D721Med (cell line): ENCODE measurements at regions not wholly inside any gene's neighbourhood (a gene's known extent, or its start where the extent isn't known, plus 50 kb on each side); places are given as distances from the start of the nearest gene placed in this dataset.
"Not testable (repeated sequence)": the region's sequence is repeated elsewhere in the genome, so short reads cannot be mapped to it uniquely, and the experiment has no call there.

Experiments used
- DNase-seq: peaks from one replicate; pipeline ENCODE4 v3.0.0; 2011; ENCODE audit warnings: low spot score; ENCODE audit not compliant: insufficient read length
- FAIRE-seq: peaks from 2 replicates; lab custom pipeline; 2011; peaks lifted over from hg19 to GRCh38; lab: Jason Lieb, UNC
- TF ChIP-seq, protein P1 (sequence below): IDR thresholded peaks from 2 replicates; pipeline ENCODE4 v1.5.1; 2012; ENCODE audit warnings: mild to moderate bottlenecking, control low read depth; ENCODE audit not compliant: insufficient read depth; ENCODE audit errors: missing control alignments

DNA sequence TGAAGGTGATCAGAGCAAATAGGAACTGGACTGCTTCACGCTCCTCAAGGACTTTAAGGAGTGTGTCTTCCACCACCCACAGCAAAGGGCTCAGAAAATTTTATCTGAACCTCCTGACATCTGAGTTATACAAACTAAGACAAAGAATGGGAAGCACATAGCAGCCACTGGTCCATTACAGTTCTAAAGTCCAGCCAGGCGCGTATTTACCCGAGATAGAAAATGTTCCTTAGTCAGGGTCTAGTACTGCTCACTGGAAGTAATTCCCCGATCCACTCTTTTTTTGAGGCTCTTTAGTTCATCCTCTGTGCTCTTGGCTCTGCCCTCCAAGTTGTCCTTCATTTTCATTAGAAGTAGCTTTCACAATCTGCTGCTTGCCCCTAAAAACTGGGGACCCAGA, 88.5 kb upstream of the GOLGA8J start:
- TF ChIP-seq, protein P1, sequence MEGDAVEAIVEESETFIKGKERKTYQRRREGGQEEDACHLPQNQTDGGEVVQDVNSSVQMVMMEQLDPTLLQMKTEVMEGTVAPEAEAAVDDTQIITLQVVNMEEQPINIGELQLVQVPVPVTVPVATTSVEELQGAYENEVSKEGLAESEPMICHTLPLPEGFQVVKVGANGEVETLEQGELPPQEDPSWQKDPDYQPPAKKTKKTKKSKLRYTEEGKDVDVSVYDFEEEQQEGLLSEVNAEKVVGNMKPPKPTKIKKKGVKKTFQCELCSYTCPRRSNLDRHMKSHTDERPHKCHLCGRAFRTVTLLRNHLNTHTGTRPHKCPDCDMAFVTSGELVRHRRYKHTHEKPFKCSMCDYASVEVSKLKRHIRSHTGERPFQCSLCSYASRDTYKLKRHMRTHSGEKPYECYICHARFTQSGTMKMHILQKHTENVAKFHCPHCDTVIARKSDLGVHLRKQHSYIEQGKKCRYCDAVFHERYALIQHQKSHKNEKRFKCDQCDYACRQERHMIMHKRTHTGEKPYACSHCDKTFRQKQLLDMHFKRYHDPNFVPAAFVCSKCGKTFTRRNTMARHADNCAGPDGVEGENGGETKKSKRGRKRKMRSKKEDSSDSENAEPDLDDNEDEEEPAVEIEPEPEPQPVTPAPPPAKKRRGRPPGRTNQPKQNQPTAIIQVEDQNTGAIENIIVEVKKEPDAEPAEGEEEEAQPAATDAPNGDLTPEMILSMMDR = no peak
- no peak for DNase-seq
- no peak for FAIRE-seq

DNA sequence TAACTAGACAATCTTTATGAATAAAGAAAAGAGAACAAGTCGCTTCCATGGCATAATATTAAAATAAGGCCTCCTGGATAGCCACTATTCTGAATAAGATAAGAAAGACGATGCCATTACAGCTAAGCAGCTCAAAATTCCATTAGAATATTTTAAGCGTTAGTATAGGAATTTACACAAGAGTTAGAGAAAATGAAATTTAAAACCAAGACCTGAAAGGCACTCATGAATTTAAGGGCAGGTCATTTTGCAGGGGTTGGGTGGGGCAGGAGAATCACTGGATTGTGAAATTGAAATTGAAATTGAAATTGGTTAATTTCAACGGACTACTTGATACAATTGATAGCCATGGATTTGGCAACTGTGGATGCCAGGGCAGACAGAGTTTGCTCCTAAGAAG, 91.8 kb upstream of the GOLGA8J start:
- no peak for FAIRE-seq
- TF ChIP-seq, protein P1 = no peak
- no peak for DNase-seq

DNA sequence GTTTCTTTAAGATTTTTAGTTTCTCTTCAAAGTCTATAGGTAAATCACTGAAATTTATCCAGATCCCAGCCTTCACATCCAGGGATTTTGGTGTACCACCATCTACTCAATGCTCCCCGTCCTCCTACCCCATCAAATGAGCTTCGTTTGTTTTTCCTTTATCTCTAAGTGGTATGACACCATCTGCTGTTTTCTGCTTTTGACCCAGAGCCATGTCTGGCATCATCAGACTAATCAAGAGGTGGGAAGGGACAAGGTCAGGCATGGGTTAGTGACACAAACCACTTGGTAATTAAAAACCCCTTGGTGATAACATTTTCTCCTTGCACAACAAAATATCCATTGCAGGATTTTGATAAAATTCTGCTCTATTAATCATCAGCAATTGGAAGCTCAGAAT, 92.7 kb upstream of the GOLGA8J start:
- DNase-seq (no peak), FAIRE-seq (peak; percentile 92)
- TF ChIP-seq, protein P1 = no peak

DNA sequence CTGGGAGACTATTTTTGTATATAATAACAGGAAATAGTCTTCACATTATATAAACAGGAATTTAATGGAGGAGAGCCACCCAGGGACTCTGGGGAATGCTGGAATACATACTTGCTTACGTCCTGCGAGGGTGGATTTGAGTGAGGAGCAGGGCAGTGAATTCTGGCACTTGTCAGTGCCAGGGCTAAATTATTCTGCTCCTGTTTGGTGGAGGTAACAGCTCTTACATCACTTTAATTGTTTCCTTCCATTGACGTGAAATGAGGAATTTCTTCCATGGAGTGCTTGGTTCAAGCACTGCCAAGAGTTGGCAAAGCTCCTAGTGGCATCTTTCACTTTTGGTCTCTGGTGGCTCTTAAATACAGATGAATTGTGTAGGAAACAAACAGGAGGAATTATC, 94.1 kb upstream of the GOLGA8J start:
- TF ChIP-seq, protein P1 = no peak
- no peak for FAIRE-seq

DNA sequence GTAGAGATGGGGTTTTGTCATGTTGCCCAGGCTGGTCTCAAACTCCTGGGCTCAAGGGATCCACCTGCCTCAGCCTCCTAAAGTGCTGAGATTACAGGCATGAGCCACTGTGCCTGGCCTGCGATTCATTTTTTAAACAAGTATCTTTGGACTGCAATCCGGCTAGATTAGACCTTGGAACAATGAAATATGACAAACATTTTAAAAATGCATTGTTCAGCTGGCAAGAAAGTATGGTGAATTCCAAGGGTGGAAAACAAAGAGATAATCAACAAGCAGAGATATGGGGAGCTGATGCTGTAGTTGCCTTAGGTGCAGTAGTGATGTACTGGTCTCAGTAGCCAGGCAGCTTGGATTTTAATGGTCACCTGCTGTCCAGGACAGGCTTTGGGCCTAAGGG, 95.8 kb upstream of the GOLGA8J start:
- DNase-seq = no peak
- TF ChIP-seq, protein P1 = no peak
- FAIRE-seq = no peak

More for the DNA sequence above, 94.1 kb upstream of the GOLGA8J start:
- DNase-seq = no peak

DNA sequence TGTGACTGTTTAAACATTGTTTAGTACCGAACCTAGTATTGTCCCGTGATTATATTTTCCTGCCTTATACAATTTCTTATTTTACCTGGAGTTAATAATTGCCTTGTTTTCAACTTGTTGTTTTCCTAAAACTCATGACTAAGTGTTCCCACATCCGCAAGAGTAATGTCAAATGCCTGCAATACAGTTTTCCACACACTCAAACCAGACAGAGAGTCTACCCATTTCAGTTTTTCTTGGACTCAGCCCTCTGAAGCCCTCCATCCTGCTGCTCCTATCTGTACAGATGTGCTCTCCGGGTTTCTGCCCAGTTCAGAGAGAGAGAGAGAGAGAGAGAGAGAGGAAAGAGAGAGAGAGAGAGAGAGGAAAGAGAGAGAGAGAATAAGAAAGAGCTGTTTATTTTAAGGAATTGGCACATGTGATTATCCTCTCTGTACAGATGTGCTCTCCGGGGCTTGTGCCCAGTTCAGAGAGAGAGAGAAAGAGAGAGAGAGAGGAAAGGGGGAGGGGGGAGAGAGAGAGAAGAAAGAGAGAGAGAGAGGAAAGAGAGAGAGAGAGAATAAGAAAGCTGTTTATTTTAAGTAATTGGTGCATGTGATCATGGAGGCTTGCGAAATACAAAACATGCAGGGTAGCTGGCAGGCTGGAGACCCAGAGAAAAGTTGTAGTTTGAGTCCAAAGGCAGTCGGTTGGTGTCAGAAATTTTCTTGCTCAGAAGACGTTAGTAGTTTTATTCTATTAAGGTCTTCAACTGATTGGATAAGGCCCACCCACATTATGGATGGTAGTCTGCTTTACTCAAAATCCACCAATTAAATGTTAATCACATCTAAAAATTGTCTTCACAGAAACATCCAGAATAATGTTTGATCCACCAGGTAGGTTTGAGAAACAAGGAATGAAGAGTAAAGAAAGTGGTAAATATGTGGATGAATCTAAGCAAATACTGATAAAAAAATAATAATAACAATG, 104.1 kb upstream of the GOLGA8J start:
- TF ChIP-seq, protein P1 = no peak
- DNase-seq (no peak), FAIRE-seq (no peak)

DNA sequence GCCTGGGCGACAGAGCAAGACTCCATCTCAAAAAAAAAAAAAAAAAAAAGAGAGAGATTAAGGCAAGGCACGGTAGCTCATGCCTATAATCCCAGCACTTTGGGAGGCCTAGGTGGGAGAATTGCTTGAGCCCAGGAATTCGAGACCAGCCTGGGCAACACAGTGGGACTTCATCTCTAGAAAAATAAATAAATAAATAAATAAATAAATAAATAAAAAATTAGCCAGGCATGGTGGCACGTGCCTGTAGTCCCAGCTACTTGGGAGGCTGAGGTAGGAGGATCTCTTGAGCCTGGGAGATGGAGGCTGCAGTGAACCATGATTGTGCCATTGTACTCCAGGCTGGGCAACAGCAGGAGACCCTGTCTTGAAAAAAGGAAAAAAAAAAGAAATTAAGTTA, 108.7 kb upstream of the GOLGA8J start:
- FAIRE-seq, DNase-seq: not testable (repeated sequence)
